ENCODE measurements at regions not wholly inside any gene's neighbourhood (a gene's known extent, or its start where the extent isn't known, plus 50 kb on each side); places are given as distances from the start of the nearest gene placed in this dataset.

GRCh38 chr2:42920446-42921146 lies 128.2 kb upstream of the HAAO start:
- no peaks in the 10 kb centered on the region for H3K9me3 ChIP-seq (ENCODE audit: control insufficient read depth in 2 of 2, insufficient read depth in 1 of 2, low read length in 1 of 2)
- H3K4me3 ChIP-seq (ENCODE audit: low read length in 2 of 2), result no peak overlapping the region
- WGBS, result 92% methylated on average over 15 of the region's 15 CpGs
- H3K27me3 ChIP-seq (ENCODE audit: control insufficient read depth in 2 of 2, insufficient read depth in 1 of 2, low read length in 1 of 2), result no peaks in the 10 kb centered on the region
- DNase-seq (ENCODE audit: low read depth in 6 of 9, low spot score in 9 of 9), result no peak
- H3K27ac ChIP-seq (ENCODE audit: low read depth in 1 of 2, low read length in 1 of 2), result no peak overlapping the region
- no peaks in the 10 kb centered on the region for H3K36me3 ChIP-seq (ENCODE audit: control insufficient read depth in 2 of 2, insufficient read depth in 2 of 2, low read length in 1 of 2)
- peaks cover 5 to 19% of the 10 kb centered on the region in 2 donors for H3K4me1 ChIP-seq (ENCODE audit: control insufficient read depth in 2 of 2, insufficient read depth in 2 of 2, low read length in 2 of 2)

- H3K4me3 ChIP-seq (ENCODE audit: low read length in 2 of 2), result no peak overlapping the region
- no peaks in the 10 kb centered on the region for H3K36me3 ChIP-seq (ENCODE audit: control insufficient read depth in 2 of 2, insufficient read depth in 2 of 2, low read length in 1 of 2)
- 99% methylated on average over 9 of the region's 9 CpGs for WGBS
- H3K9me3 ChIP-seq (ENCODE audit: control insufficient read depth in 2 of 2, insufficient read depth in 1 of 2, low read length in 1 of 2), result no peaks in the 10 kb centered on the region
- no peak overlapping the region for H3K27ac ChIP-seq (ENCODE audit: low read depth in 1 of 2, low read length in 1 of 2)
- no peak for DNase-seq (ENCODE audit: low read depth in 6 of 9, low spot score in 9 of 9)
- H3K27me3 ChIP-seq (ENCODE audit: control insufficient read depth in 2 of 2, insufficient read depth in 1 of 2, low read length in 1 of 2), result no peaks in the 10 kb centered on the region
- peaks cover 0 to 5% of the 10 kb centered on the region in 2 donors for H3K4me1 ChIP-seq (ENCODE audit: control insufficient read depth in 2 of 2, insufficient read depth in 2 of 2, low read length in 2 of 2)
Observed at GRCh38 chr2:42918671-42919318, 126.4 kb upstream of the HAAO start.

- no peak for DNase-seq (ENCODE audit: low read depth in 6 of 9, low spot score in 9 of 9)
- 93% methylated on average over 13 of the region's 13 CpGs for WGBS
- Histone ChIP-seq H3K27me3 (ENCODE audit: control insufficient read depth in 2 of 2, insufficient read depth in 1 of 2, low read length in 1 of 2) (no peaks in the 10 kb centered on the region), H3K36me3 (ENCODE audit: control insufficient read depth in 2 of 2, insufficient read depth in 2 of 2, low read length in 1 of 2) (no peaks in the 10 kb centered on the region), H3K4me1 (ENCODE audit: control insufficient read depth in 2 of 2, insufficient read depth in 2 of 2, low read length in 2 of 2) (peaks cover 0 to 3% of the 10 kb centered on the region in 2 donors), H3K4me3 (ENCODE audit: low read length in 2 of 2) (no peak overlapping the region), H3K9me3 (ENCODE audit: control insufficient read depth in 2 of 2, insufficient read depth in 1 of 2, low read length in 1 of 2) (no peaks in the 10 kb centered on the region), H3K27ac (ENCODE audit: low read depth in 1 of 2, low read length in 1 of 2) (no peak overlapping the region)
Observed at GRCh38 chr2:42918041-42918440, 125.7 kb upstream of the HAAO start.

- Histone ChIP-seq H3K9me3 (ENCODE audit: control insufficient read depth in 2 of 2, insufficient read depth in 1 of 2, low read length in 1 of 2) (no peaks in the 10 kb centered on the region), H3K27ac (ENCODE audit: low read depth in 1 of 2, low read length in 1 of 2) (no peak overlapping the region), H3K4me1 (ENCODE audit: control insufficient read depth in 2 of 2, insufficient read depth in 2 of 2, low read length in 2 of 2) (no peaks in the 10 kb centered on the region), H3K36me3 (ENCODE audit: control insufficient read depth in 2 of 2, insufficient read depth in 2 of 2, low read length in 1 of 2) (no peaks in the 10 kb centered on the region), H3K4me3 (ENCODE audit: low read length in 2 of 2) (no peak overlapping the region), H3K27me3 (ENCODE audit: control insufficient read depth in 2 of 2, insufficient read depth in 1 of 2, low read length in 1 of 2) (no peaks in the 10 kb centered on the region)
- 92% methylated on average over 10 of the region's 10 CpGs for WGBS
- DNase-seq (ENCODE audit: low read depth in 6 of 9, low spot score in 9 of 9), result no peak
Observed at GRCh38 chr2:42917425-42917927, 125.1 kb upstream of the HAAO start.

GRCh38 chr2:42916324-42916723 lies 123.9 kb upstream of the HAAO start:
- H3K4me1 ChIP-seq (ENCODE audit: control insufficient read depth in 2 of 2, insufficient read depth in 2 of 2, low read length in 2 of 2), result no peaks in the 10 kb centered on the region
- H3K9me3 ChIP-seq (ENCODE audit: control insufficient read depth in 2 of 2, insufficient read depth in 1 of 2, low read length in 1 of 2), result no peaks in the 10 kb centered on the region
- WGBS, result 96% methylated on average over 7 of the region's 7 CpGs
- no peak for DNase-seq (ENCODE audit: low read depth in 6 of 9, low spot score in 9 of 9)
- H3K4me3 ChIP-seq (ENCODE audit: low read length in 2 of 2), result no peak overlapping the region
- no peak overlapping the region for H3K27ac ChIP-seq (ENCODE audit: low read depth in 1 of 2, low read length in 1 of 2)
- H3K36me3 ChIP-seq (ENCODE audit: control insufficient read depth in 2 of 2, insufficient read depth in 2 of 2, low read length in 1 of 2), result no peaks in the 10 kb centered on the region
- H3K27me3 ChIP-seq (ENCODE audit: control insufficient read depth in 2 of 2, insufficient read depth in 1 of 2, low read length in 1 of 2), result no peaks in the 10 kb centered on the region

GRCh38 chr2:42914860-42915259 lies 122.5 kb upstream of the HAAO start:
- Histone ChIP-seq H3K27ac (ENCODE audit: low read depth in 1 of 2, low read length in 1 of 2) (no peak overlapping the region), H3K9me3 (ENCODE audit: control insufficient read depth in 2 of 2, insufficient read depth in 1 of 2, low read length in 1 of 2) (no peaks in the 10 kb centered on the region), H3K4me1 (ENCODE audit: control insufficient read depth in 2 of 2, insufficient read depth in 2 of 2, low read length in 2 of 2) (no peaks in the 10 kb centered on the region), H3K36me3 (ENCODE audit: control insufficient read depth in 2 of 2, insufficient read depth in 2 of 2, low read length in 1 of 2) (no peaks in the 10 kb centered on the region), H3K27me3 (ENCODE audit: control insufficient read depth in 2 of 2, insufficient read depth in 1 of 2, low read length in 1 of 2) (no peaks in the 10 kb centered on the region), H3K4me3 (ENCODE audit: low read length in 2 of 2) (no peak overlapping the region)
- DNase-seq (ENCODE audit: low read depth in 6 of 9, low spot score in 9 of 9), result no peak
- WGBS, result 100% methylated on average over 1 of the region's 1 CpG

- WGBS, result 96% methylated on average over 8 of the region's 8 CpGs
Observed at GRCh38 chr2:42914314-42914713, 121.9 kb upstream of the HAAO start.

GRCh38 chr2:42913280-42913878 lies 121.0 kb upstream of the HAAO start:
- no peaks in the 10 kb centered on the region for H3K36me3 ChIP-seq (ENCODE audit: control insufficient read depth in 2 of 2, insufficient read depth in 2 of 2, low read length in 1 of 2)
- H3K27ac ChIP-seq (ENCODE audit: low read depth in 1 of 2, low read length in 1 of 2), result no peak overlapping the region
- no peak overlapping the region for H3K4me3 ChIP-seq (ENCODE audit: low read length in 2 of 2)
- no peak for DNase-seq (ENCODE audit: low read depth in 6 of 9, low spot score in 9 of 9)
- H3K4me1 ChIP-seq (ENCODE audit: control insufficient read depth in 2 of 2, insufficient read depth in 2 of 2, low read length in 2 of 2), result peaks cover 0 to 4% of the 10 kb centered on the region in 2 donors
- H3K27me3 ChIP-seq (ENCODE audit: control insufficient read depth in 2 of 2, insufficient read depth in 1 of 2, low read length in 1 of 2), result no peaks in the 10 kb centered on the region
- no peaks in the 10 kb centered on the region for H3K9me3 ChIP-seq (ENCODE audit: control insufficient read depth in 2 of 2, insufficient read depth in 1 of 2, low read length in 1 of 2)
- WGBS, result 26% methylated on average over 2 of the region's 2 CpGs

More at GRCh38 chr2:42914314-42914713, 121.9 kb upstream of the HAAO start:
- no peaks in the 10 kb centered on the region for H3K4me1 ChIP-seq (ENCODE audit: control insufficient read depth in 2 of 2, insufficient read depth in 2 of 2, low read length in 2 of 2)
- no peak overlapping the region for H3K27ac ChIP-seq (ENCODE audit: low read depth in 1 of 2, low read length in 1 of 2)
- no peaks in the 10 kb centered on the region for H3K27me3 ChIP-seq (ENCODE audit: control insufficient read depth in 2 of 2, insufficient read depth in 1 of 2, low read length in 1 of 2)
- no peak for DNase-seq (ENCODE audit: low read depth in 6 of 9, low spot score in 9 of 9)
- no peak overlapping the region for H3K4me3 ChIP-seq (ENCODE audit: low read length in 2 of 2)
- H3K9me3 ChIP-seq (ENCODE audit: control insufficient read depth in 2 of 2, insufficient read depth in 1 of 2, low read length in 1 of 2), result no peaks in the 10 kb centered on the region
- no peaks in the 10 kb centered on the region for H3K36me3 ChIP-seq (ENCODE audit: control insufficient read depth in 2 of 2, insufficient read depth in 2 of 2, low read length in 1 of 2)

Data from thymus (tissue), 11 donors.